HepG2 (cell line): ENCODE measurements at regions not wholly inside any gene's neighbourhood (a gene's known extent, or its start where the extent isn't known, plus 50 kb on each side); places are given as distances from the start of the nearest gene placed in this dataset.

Source experiments
- ASH2L ChIP-seq: fragments of 300-600, 200-600 bp; sonication (generic); IDR thresholded peaks from 2 replicates; pipeline ENCODE4 v1.7.0; 2017; ENCODE audit warnings: low read depth, mild to moderate bottlenecking, moderate library complexity, mixed read lengths, low read length; ENCODE audit not compliant: insufficient read length
- CBFB ChIP-seq: sonication (generic); formaldehyde crosslinking; IDR thresholded peaks from 2 replicates; pipeline ENCODE4 v1.4.0; 2020; ENCODE audit warnings: missing genetic modification reagents
- MEIS2 ChIP-seq: sonication (generic); formaldehyde crosslinking; IDR thresholded peaks from 2 replicates; pipeline ENCODE4 v1.9.0; 2021; ENCODE audit warnings: mild to moderate bottlenecking, missing genetic modification reagents
- PHF8 ChIP-seq: sonication (generic); formaldehyde crosslinking; IDR thresholded peaks from 2 replicates; pipeline ENCODE4 v1.5.0; 2020; ENCODE audit warnings: missing genetic modification reagents
- POLR2AphosphoS5 ChIP-seq: IDR thresholded peaks from 2 replicates; pipeline ENCODE4 v1.6.1; 2012; ENCODE audit warnings: low read depth, low read length
- SETDB1 ChIP-seq: sonication (generic); formaldehyde crosslinking; IDR thresholded peaks from 2 replicates; pipeline ENCODE4 v1.5.1; 2020; ENCODE audit warnings: missing genetic modification reagents, mild to moderate bottlenecking, borderline replicate concordance
- ZNF333 ChIP-seq: sonication (generic); formaldehyde crosslinking; IDR thresholded peaks from 2 replicates; pipeline ENCODE4 v1.4.0; 2020; ENCODE audit warnings: mild to moderate bottlenecking, missing genetic modification reagents, borderline replicate concordance
- TF ChIP-seq, protein P1 (sequence below): sonication (generic); formaldehyde crosslinking; IDR thresholded peaks from 2 replicates; pipeline ENCODE4 v1.5.0; 2020; ENCODE audit warnings: mild to moderate bottlenecking, missing genetic modification reagents, moderate library complexity

DNA sequence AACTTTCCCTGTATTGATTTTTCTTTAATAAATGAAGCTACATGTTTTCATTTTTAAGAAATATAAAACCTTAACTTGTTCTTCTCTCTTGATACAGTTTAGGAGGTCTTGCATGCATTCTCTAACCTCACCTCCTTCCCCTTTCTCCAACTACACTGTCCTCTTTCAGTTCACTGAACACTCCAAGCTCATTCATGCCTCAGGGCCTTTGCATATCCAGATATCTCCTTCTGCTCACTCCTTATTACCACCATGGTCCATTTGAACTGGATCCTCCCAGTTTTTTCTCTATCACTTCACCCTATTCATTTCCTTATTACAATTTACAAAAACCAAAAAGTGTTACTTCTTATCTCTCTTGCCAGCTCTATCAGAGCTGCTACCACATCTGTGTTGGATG lies 242.9 kb upstream of the PLEKHG7 start:
- no peak for TF ChIP-seq SETDB1 (CRISPR knock-in tag)
- TF ChIP-seq POLR2AphosphoS5, result no peak
- TF ChIP-seq PHF8, result no peak
- no peak for TF ChIP-seq MEIS2 (CRISPR knock-in tag)
- TF ChIP-seq, protein P1, sequence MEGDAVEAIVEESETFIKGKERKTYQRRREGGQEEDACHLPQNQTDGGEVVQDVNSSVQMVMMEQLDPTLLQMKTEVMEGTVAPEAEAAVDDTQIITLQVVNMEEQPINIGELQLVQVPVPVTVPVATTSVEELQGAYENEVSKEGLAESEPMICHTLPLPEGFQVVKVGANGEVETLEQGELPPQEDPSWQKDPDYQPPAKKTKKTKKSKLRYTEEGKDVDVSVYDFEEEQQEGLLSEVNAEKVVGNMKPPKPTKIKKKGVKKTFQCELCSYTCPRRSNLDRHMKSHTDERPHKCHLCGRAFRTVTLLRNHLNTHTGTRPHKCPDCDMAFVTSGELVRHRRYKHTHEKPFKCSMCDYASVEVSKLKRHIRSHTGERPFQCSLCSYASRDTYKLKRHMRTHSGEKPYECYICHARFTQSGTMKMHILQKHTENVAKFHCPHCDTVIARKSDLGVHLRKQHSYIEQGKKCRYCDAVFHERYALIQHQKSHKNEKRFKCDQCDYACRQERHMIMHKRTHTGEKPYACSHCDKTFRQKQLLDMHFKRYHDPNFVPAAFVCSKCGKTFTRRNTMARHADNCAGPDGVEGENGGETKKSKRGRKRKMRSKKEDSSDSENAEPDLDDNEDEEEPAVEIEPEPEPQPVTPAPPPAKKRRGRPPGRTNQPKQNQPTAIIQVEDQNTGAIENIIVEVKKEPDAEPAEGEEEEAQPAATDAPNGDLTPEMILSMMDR, result no peak
- TF ChIP-seq ZNF333, result no peak
- no peak for TF ChIP-seq ASH2L
- no peak for TF ChIP-seq CBFB (CRISPR knock-in tag)
